ENCODE measurements at regions not wholly inside any gene's neighbourhood (a gene's known extent, or its start where the extent isn't known, plus 50 kb on each side); places are given as distances from the start of the nearest gene placed in this dataset.
"Not testable (repeated sequence)": the region's sequence is repeated elsewhere in the genome, so short reads cannot be mapped to it uniquely, and the experiment has no call there.

DNA sequence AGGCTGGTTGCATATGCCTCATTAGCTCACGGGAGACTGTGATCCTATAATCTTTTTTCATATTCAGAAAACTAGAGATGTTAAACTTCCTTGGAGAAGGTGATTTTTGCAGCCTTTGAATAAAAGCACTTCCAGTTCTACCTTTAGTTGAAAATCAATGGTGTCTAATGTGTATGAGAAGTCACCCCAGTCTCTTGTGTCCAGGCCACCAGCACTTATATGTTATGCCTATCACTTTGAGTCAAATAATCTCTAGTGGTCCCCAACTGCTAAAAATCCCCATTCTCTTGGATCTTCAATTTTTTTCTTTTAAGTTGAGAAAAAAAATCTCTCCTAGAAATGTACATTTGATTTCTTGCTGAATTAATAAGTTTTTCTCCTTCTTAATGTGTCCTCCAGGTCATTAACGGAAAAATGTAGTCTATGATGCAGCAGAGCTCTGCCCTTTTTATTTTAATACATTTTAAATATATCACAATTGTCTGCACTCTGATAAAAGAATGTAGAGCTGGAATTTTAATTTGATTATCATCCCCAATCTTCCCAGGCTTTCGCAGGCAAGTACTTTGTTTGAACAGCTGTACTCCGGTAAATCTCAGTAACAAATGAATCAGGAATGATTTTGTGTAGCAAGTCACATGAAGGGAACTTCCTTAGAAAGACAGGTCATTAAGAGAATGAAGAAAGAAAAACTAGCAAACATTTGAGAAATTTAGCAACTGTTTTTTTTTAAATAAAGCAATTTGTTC lies 147.0 kb downstream of the SOX4 start:
- no peak for DNase-seq (ENCODE audit: low read depth in 4 of 4, low spot score in 2 of 4)

GRCh38 chr6:21741221-21742109 lies 147.9 kb downstream of the SOX4 start:
- no peak for DNase-seq (ENCODE audit: low read depth in 4 of 4, low spot score in 2 of 4)

DNA sequence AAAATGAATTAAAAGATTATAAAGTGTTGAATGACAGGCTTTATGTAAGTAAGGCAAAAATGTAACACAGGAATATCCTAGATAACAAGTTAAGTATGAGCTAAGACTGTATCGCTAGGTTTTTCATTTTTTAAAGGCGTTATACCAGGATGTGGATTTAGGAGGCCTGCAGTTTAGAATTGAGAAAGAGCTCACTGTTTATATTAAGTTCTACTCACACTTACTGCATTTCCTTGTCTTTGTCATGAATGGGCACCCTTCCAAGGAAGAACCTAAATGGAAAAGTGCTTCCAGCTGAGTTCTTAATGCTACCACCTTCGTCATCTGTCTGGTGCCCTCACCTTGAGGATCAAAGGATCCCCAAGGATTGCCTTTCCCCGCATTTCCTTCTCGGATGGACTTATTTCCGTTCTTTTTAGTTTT lies 148.7 kb downstream of the SOX4 start:
- no peak for DNase-seq (ENCODE audit: low read depth in 4 of 4, low spot score in 2 of 4)

DNA sequence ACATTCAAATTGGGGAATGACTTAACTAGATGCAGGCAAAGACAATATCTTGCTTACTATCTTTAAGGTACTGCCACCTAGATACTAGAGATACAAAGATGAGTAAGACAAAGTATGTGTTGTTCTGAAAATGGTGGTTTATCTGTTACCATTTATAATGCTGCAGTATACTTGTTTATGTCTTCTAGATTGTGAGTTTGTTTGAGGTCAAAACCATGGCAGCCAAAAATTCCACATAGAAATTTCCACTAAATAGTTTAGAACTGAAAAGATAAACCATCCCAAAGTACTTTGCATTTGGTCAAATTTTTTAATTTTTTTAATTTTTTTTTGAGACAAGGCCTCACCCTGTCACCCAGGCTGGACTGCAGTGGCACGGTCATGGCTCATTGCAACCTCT lies 150.8 kb downstream of the SOX4 start:
- DNase-seq (ENCODE audit: low read depth in 4 of 4, low spot score in 2 of 4), result no peak

- DNase-seq (ENCODE audit: low read depth in 4 of 4, low spot score in 2 of 4), result no peak
These were observed 152.2 kb downstream of the SOX4 start for GRCh38 chr6:21745543-21746337.

- DNase-seq (ENCODE audit: low read depth in 4 of 4, low spot score in 2 of 4), result no peak
These were observed 153.9 kb downstream of the SOX4 start for GRCh38 chr6:21747441-21747840.

DNA sequence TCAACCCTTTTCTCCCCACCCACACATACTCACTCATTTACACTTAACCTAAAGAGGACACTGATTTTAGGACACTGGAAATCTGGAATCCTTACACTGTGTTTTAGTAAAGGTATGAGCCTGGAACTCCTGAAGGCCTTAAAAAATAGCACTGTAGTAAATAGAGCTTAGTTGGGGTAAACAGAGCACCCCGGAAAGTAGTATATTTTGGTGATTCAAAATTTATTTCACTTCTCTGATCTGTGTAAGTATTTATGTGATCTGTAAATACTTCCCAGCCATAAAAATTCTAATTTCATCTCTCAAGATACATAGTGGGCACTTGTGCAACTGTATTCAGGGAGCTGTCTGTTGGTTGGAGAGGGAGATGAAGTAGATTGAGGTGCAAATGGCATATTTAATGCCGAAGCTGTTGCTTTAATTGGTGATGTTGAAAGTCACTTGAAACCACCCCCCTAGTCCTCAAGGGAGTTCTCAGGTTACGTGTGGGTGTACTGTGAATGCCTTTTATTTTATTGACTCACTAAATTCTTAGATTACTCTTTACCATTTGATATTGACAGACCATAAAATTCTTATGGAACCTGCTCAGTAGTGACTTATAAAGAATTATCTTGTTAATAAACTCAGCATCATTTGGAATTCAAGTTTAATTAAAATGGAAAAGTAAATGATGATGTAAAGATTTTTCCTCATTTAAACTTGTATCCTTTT lies 154.9 kb downstream of the SOX4 start:
- DNase-seq (ENCODE audit: low read depth in 4 of 4, low spot score in 2 of 4), result no peak

DNA sequence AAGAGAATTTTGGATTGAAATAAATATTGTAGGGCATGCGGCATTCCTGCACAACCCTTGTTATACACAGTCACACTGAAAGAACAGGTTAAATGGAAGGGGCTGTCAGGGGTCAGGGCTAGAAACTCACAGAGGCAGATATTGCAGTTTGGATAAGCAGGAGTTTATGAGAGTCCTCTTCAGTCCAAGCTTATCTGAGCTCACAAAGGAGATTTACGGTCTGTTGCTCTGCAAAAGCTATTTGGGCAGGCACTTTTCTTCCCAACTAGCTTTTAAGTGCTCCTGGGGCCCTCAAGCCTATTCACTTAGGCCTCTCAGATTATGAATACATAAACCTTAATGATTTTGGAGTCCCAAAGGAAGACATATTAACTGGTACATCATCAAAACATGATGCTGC lies 156.2 kb downstream of the SOX4 start:
- DNase-seq (ENCODE audit: low read depth in 4 of 4, low spot score in 2 of 4), result no peak

DNA sequence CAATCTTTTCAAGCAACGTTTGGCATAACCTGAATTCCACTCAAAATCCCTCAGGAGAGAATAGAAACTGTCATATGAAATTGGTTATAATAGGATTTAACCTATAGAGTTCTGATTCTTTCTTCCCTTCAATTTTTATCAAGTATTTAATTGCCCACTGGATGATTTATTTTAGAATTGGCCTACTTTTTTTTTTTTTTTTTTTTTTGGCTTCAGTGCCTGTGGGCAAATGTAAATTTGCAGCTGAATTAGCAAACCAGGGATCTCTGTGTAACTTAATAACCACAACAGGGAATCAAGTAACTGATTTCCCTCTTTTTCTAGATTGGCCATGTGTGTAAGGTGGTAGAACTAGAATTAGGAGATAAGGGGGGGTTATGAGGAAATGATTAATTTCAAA lies 157.0 kb downstream of the SOX4 start:
- no peak for DNase-seq (ENCODE audit: low read depth in 4 of 4, low spot score in 2 of 4)

DNA sequence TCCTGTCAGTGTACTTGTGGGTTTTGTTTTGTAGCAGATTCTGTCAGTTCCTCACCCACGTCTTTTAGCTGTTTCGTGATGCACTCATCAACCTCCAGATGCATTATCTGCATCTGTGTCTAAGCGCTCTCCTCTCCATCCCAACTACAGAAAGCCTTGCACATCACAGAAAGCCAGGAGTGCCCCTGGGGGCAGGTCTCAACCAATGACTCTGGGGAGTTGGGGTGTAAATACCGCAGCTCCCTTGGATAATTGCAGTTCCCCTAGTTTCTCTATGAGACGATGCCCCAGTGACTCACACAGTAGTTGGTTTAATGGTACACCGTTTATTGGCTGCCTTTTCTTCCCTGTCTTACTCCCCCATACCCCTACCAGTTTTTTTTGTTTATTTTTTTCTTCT lies 158.1 kb downstream of the SOX4 start:
- DNase-seq (ENCODE audit: low read depth in 4 of 4, low spot score in 2 of 4), result no peak

DNA sequence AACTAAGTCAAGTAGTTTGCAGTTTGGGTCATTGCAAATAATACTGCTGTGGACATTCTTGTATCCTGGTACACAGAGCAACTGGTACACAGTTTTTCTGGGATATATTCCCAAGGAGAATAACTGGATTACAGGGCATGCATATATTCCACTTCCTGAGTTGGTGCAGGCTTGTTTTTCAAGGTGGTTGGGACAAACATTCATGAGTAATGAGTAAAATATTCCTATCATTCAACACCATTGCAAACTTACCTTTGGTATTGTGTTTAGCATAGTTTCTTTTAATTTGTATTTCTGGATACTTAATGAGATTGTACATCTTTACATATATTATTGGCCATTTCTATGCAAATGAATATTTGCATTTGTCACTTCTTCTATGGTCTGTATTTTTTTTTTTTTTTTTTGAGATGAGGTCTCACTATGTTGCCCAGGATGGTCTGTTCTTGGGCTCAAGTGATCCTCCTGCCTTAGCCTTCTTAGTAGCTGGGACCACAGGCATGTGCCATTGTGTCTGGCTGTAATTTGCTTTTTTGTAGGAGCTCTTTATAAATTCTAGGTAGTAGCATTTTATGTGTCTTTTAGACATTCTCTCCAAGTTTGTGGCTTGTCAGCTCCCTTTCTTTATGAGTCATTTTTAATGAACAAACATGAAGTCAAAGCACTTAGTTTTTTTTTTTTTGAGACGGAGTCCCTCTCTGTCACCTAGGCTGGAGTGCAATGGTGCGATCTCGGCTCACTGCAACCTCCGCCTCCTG lies 158.7 kb downstream of the SOX4 start:
- no peak for DNase-seq (ENCODE audit: low read depth in 4 of 4, low spot score in 2 of 4)

GRCh38 chr6:21753241-21754108 lies 159.9 kb downstream of the SOX4 start:
- DNase-seq (ENCODE audit: low read depth in 4 of 4, low spot score in 2 of 4), result no peak

DNA sequence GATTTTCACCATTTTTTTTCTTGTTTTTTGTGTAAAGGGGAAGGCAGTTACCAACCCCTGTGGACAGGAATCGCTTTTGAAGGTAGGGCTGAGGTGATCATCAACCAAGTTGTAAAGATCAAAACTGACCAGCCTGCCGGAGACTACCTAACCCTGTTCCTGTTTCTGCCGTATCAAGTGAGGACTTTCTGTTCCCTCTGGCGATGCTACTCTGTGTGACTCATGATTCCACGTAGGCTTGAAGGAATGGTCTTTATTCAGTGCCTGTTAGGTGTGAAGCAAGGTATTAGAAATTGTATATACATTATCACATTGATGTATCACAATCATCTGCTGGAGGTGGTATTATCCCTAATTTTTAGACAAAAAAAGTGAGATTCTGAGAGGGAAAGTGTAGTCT lies 161.3 kb downstream of the SOX4 start:
- no peak for DNase-seq (ENCODE audit: low read depth in 4 of 4, low spot score in 2 of 4)

DNA sequence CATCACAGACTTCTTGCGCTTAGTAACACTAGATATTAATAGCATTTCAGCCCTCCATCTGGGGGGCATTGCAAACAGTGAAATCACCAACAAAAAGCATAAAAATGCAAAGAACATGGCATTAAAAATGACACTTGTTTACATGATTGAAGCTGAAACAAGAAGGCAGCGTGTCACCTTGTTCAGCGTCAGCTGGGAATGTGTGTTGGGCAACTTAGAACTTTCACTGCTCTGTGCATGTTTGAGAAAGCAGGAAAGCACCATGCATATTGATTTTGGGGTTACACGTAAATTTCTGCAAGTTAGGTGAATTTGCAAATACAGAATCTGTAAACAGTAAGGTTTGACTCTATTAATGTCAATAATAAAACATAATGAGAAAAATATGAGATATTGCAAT lies 162.9 kb downstream of the SOX4 start:
- no peak for DNase-seq (ENCODE audit: low read depth in 4 of 4, low spot score in 2 of 4)

- DNase-seq (ENCODE audit: low read depth in 4 of 4, low spot score in 2 of 4), result not testable (repeated sequence)
These were observed 163.8 kb downstream of the SOX4 start for GRCh38 chr6:21757392-21757791.

- DNase-seq (ENCODE audit: low read depth in 4 of 4, low spot score in 2 of 4), result no peak
These were observed 166.2 kb downstream of the SOX4 start for GRCh38 chr6:21759721-21760120.

DNA sequence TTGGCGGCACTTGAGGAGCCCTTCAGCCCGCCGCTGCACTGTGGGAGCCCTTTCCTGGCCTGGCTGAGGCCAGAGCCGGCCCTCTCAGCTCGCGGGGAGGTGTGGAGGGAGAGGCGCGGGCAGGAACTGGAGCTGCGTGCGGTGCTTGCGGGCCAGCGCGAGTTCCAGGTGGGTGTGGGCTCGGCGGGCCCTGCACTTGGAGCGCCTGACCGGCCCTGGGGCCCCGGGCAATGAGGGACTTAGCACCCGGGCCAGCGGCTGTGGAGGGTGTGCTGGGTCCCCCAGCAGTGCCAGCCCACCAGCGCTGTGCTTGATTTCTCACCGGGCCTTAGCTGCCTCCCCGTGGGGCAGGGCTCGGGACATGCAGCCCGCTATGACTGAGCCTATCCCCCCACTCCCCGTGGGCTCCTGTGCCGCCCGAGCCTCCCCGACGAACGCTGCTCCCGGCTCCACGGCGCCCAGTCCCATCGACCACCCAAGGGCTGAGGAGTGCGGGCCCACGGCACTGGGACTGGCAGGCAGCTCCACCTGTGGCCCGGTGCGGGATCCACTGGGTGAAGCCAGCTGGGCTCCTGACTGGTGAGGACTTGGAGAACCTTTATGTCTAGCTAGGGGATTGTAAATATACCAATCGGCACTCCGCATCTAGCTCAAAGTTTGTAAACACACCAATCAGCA lies 167.6 kb downstream of the SOX4 start:
- not testable (repeated sequence) for DNase-seq (ENCODE audit: low read depth in 4 of 4, low spot score in 2 of 4)

DNA sequence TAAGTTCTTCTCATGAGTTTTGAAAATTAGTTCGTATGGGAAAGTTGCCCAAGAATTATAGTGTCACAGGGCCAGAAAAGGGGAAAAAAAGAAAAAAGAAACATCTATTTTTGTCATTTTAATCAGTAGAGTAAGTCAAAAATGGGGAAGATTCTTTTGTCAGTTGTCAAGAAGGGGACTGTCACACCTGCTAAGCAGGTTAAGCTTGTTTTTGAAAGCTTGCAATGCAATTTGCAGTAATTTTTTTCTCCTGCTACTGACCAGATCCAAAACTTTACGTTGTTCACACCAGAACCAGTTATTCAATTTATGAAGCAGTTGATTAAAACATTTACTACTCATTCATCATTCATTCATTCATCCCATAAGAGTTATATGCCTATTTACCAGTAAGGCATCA lies 171.4 kb downstream of the SOX4 start:
- DNase-seq (ENCODE audit: low read depth in 4 of 4, low spot score in 2 of 4), result no peak

Data from left renal cortex interstitium (tissue), 4 donors.